Cerebellar cortex (tissue), 1 donor: ENCODE measurements at regions not wholly inside any gene's neighbourhood (a gene's known extent, or its start where the extent isn't known, plus 50 kb on each side); places are given as distances from the start of the nearest gene placed in this dataset.

Experiments used
- DNase-seq: peaks from one replicate; pipeline ENCODE4 v3.0.0-alpha.2; 2015; ENCODE audit warnings: low spot score

- no peak for DNase-seq
These were observed 74.9 kb upstream of the SHH start for GRCh38 chr7:155887174-155887525.

GRCh38 chr7:155886391-155887173 lies 74.3 kb upstream of the SHH start:
- no peak for DNase-seq

GRCh38 chr7:155885167-155886155 lies 73.2 kb upstream of the SHH start:
- no peak for DNase-seq

GRCh38 chr7:155884225-155885166 lies 72.2 kb upstream of the SHH start:
- DNase-seq: no peak

DNA sequence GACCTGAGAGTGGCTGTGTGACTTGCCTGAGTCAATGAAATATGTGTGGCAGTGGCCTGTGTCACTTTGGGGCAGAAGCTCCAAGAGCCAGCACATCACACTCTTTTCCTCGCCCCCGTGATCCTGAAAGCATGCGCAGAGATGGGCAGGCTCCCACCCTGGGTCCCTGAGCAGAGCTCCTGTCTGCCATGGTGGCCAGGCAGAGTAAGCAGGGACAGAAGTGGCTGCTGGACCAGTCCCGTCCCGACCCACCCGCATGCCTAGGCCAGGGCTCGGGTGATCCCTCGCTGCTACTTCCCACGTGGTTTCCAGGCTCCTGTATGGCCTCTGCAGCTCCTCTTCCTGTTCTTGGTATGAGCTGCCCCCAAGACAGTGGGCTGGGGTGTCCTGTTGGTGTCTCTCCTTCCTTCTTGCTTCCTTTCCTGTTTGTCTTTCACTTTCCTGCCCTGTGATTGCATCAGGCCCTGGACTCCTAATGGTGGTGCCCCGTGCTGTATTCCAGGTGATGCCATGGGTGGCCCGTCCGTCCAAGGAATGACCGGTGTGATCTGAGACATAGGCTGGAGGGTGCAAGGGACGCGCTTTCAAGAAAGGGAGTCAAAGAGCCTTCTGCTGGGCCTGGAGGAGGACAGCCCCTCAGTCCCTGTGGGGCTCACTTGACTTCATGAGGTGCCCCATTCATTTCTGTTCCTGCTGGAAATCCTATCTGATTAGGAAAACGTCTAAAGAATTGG lies 71.4 kb upstream of the SHH start:
- DNase-seq: no peak

- no peak for DNase-seq
These were observed 70.3 kb upstream of the SHH start for GRCh38 chr7:155882596-155882995.

GRCh38 chr7:155881471-155882350 lies 69.4 kb upstream of the SHH start:
- no peak for DNase-seq

DNA sequence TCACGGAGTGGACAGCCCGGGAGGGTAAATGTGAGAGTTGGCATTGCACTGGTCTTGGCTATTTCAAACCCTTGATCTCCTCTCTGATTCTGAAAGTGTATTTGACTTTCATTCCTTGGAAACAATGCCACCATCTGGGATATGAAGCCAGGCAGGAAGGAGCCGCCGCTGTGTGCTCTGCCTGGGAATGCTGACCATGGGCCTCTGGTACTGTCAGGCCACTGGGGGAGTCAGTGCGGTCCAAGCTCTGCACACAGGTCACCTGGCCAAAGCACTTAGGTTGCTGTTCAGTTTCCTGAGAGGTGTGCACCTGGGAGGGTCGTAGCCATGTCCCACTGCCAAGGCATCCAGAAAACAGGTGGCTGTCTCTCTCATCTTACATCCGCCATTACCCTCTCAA lies 68.5 kb upstream of the SHH start:
- DNase-seq: no peak

DNA sequence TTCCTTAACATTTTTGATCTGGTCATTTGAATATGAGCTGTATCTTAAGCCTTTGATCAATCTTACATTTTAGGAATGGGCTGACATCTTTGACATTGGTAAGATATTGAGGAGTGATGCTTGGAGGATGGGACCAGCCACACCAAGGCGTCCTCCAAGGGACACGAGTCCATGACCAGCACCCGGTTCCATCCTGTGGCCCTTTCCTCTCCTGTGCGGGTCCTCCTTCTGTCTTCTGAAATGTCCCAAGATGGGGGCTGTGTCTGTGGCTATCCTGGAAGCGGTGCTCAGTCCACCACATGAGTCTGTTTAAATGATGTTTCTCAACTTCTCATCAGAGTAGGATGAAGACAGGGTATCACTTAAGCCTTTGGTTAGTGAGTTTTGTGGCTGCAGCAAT lies 67.3 kb upstream of the SHH start:
- DNase-seq: no peak

- no peak for DNase-seq
These were observed 66.4 kb upstream of the SHH start for GRCh38 chr7:155878674-155879073.

DNA sequence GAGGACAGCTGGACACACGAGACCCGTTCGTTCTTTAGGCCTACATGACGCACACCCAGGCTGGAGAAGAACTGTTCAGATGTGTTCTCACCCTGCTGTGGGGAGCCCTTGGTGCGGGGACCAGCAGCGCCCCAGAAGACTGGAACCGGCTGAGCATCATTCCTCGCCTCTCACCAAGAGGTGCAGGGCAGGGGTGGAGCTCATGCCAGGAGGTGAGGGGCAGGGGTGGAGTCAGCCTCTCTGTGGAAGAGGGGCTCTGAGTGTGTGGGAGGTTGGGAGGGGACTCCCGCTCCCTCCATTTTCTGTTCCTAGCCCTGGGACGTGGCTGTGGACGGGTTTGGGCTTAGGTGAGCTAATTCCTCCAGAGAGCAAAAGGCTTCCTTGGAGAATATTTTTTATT lies 66.0 kb upstream of the SHH start:
- DNase-seq: no peak

- no peak for DNase-seq
These were observed 64.9 kb upstream of the SHH start for GRCh38 chr7:155877167-155877566.

GRCh38 chr7:155874411-155874810 lies 62.1 kb upstream of the SHH start:
- DNase-seq: no peak

DNA sequence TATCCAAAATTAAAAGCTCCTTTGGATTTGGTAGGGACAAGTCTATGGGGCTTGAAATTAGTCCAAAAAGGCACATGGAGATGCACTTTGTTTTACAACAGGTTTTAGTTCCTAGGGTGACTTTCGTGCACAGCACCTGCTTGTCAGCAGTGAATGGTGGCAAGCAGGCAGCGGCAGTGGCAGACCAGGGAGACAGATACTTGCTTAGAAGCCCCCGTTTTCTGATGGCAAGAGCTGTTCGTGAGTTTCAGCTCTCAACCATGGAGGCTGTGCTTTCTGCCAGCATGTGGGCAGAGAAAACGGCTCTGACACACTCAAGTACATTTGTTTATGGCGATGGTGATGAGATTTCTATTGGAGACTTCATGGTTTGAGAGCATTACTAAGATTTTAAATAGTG lies 61.7 kb upstream of the SHH start:
- DNase-seq: no peak

DNA sequence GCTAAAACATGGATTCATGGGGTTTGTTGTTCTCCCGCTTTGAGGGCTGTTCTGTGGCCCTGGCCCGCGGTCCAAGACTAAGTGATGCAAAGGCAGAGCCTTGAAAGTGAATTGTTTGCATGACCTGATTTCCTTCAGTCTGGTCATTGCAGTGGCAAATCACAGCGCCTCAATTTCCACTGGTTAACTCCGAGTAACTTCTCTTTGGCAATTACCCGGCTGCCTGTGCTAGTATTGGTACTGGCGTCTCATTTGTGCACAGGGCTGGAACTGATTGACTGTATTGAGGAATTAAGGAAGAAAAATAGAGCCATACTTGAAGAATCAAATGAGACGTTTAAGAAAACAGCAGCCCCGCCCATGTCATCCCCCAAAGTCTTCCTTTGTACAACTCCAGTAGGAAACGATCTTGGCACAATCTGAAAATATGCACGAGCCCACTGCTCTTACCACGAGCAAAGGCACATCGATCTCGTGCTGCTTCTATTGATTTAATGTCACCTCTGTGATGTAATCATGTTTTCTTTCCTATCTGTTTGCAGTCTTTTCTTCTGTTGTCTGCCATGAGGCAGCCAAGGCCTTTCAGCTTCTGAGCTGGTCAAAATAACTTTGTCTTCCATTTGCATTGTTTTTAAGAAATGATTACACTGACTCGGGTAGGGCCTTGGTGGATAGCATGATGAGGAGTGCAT lies 60.6 kb upstream of the SHH start:
- DNase-seq: no peak

GRCh38 chr7:155871211-155871610 lies 58.9 kb upstream of the SHH start:
- DNase-seq: no peak

- DNase-seq: no peak
These were observed 58.3 kb upstream of the SHH start for GRCh38 chr7:155870334-155871180.

GRCh38 chr7:155869784-155870076 lies 57.5 kb upstream of the SHH start:
- no peak for DNase-seq
